ENCODE measurements at regions not wholly inside any gene's neighbourhood (a gene's known extent, or its start where the extent isn't known, plus 50 kb on each side); places are given as distances from the start of the nearest gene placed in this dataset.
"Not testable (repeated sequence)": the region's sequence is repeated elsewhere in the genome, so short reads cannot be mapped to it uniquely, and the experiment has no call there.

GRCh38 chr4:57309658-57310057 is 199.5 kb upstream of the IGFBP7 start:
- Mint-ChIP-seq H3K9me3 (ENCODE audit: low read depth) (no peaks in the 10 kb centered on the region), H3K27me3 (no peaks in the 10 kb centered on the region), H3K27ac (no peak overlapping the region), H3K36me3 (no peaks in the 10 kb centered on the region), H3K4me3 (no peak overlapping the region), H3K4me1 (no peaks in the 10 kb centered on the region)
- DNase-seq (no peak), ATAC-seq (no peak)
- CTCF ChIA-PET, result no interaction called here

DNA sequence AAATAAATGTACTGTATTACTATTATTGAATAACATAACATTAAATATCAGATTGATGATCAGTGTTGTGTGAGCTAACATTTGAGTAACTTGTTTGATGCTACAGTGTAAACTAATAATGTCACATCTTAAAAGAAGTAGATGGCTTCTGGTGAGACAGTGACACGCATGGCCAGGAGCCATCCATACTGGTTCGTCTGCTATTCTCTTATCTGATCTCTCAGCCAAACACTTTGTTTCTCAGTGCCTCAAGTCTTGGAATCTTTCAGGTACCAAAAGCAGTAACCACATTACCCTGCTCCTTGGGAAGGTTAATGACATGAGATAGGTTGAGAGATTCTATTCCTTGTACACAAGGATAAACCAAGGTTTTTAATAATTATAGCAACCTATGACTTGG is 198.1 kb upstream of the IGFBP7 start:
- Mint-ChIP-seq H3K27me3 (no peaks in the 10 kb centered on the region), H3K4me3 (no peak overlapping the region), H3K36me3 (no peaks in the 10 kb centered on the region), H3K4me1 (no peaks in the 10 kb centered on the region), H3K9me3 (ENCODE audit: low read depth) (no peaks in the 10 kb centered on the region), H3K27ac (no peak overlapping the region)
- CTCF ChIA-PET, result no interaction called here
- ATAC-seq (no peak), DNase-seq (no peak)

GRCh38 chr4:57305836-57306235 is 195.7 kb upstream of the IGFBP7 start:
- no peaks in the 10 kb centered on the region for H3K36me3 Mint-ChIP-seq

GRCh38 chr4:57303012-57303751 is 193.0 kb upstream of the IGFBP7 start:
- Mint-ChIP-seq H3K36me3 (no peaks in the 10 kb centered on the region), H3K4me1 (no peaks in the 10 kb centered on the region), H3K4me3 (no peak overlapping the region), H3K27ac (no peak overlapping the region), H3K27me3 (no peaks in the 10 kb centered on the region), H3K9me3 (ENCODE audit: low read depth) (no peaks in the 10 kb centered on the region)
- DNase-seq (no peak), ATAC-seq (no peak)
- CTCF ChIA-PET, result no interaction called here

More at GRCh38 chr4:57305836-57306235, 195.7 kb upstream of the IGFBP7 start:
- Mint-ChIP-seq H3K27me3 (no peaks in the 10 kb centered on the region), H3K4me3 (no peak overlapping the region), H3K9me3 (ENCODE audit: low read depth) (no peaks in the 10 kb centered on the region), H3K4me1 (no peaks in the 10 kb centered on the region), H3K27ac (no peak overlapping the region)
- DNase-seq (no peak), ATAC-seq (no peak)
- CTCF ChIA-PET, result no interaction called here

- ATAC-seq, CTCF ChIA-PET, H3K27ac Mint-ChIP-seq: not testable (repeated sequence)
Measured at GRCh38 chr4:57300300-57300699, 190.1 kb upstream of the IGFBP7 start.

DNA sequence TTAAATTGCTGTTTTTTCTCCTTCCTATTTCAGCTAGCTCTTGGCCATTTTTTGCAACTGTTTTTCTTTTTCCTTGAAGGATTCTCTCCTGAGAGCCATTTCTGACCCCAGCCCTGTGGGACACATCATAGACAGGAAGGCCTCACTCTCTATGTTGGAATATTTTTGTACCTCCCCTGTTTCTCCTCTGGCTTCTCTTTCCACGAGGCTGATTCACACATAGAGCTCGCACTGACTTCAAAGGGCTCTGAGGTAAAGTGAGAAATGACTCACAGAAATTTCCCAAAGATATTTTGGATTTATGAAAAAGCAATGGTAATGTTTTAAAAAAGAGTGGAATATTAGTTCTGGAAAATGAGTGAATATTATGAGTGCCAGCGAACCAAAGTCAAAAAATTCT is 181.7 kb upstream of the IGFBP7 start:
- Mint-ChIP-seq H3K27ac (no peak overlapping the region), H3K4me1 (no peaks in the 10 kb centered on the region), H3K9me3 (ENCODE audit: low read depth) (no peaks in the 10 kb centered on the region), H3K4me3 (no peak overlapping the region), H3K36me3 (no peaks in the 10 kb centered on the region), H3K27me3 (no peaks in the 10 kb centered on the region)
- no peak for ATAC-seq
- CTCF ChIA-PET, result no interaction called here
- DNase-seq, result no peak

More at GRCh38 chr4:57300300-57300699, 190.1 kb upstream of the IGFBP7 start:
- not testable (repeated sequence) for H3K36me3 Mint-ChIP-seq; DNase-seq; H3K4me1 Mint-ChIP-seq; H3K27me3 Mint-ChIP-seq; H3K9me3 Mint-ChIP-seq (ENCODE audit: low read depth); H3K4me3 Mint-ChIP-seq

- no peak for DNase-seq
- Mint-ChIP-seq H3K36me3 (no peaks in the 10 kb centered on the region), H3K9me3 (ENCODE audit: low read depth) (no peaks in the 10 kb centered on the region), H3K4me3 (no peak overlapping the region), H3K27me3 (no peaks in the 10 kb centered on the region), H3K4me1 (no peaks in the 10 kb centered on the region), H3K27ac (no peak overlapping the region)
- CTCF ChIA-PET, result interaction anchor here (0.6 kb wide), 1 partner anchor 1806 kb away, joined by 3 read pairs; no protein-coding TSS in a partner anchor
- no peak for ATAC-seq
Measured at GRCh38 chr4:57287687-57288604, 177.8 kb upstream of the IGFBP7 start.

GRCh38 chr4:57282933-57283310 is 172.7 kb upstream of the IGFBP7 start:
- Mint-ChIP-seq H3K4me3 (no peak overlapping the region), H3K27ac (no peak overlapping the region), H3K9me3 (ENCODE audit: low read depth) (no peaks in the 10 kb centered on the region), H3K4me1 (no peaks in the 10 kb centered on the region), H3K36me3 (no peaks in the 10 kb centered on the region), H3K27me3 (no peaks in the 10 kb centered on the region)
- ATAC-seq (no peak), DNase-seq (no peak)
- CTCF ChIA-PET, result no interaction called here

DNA sequence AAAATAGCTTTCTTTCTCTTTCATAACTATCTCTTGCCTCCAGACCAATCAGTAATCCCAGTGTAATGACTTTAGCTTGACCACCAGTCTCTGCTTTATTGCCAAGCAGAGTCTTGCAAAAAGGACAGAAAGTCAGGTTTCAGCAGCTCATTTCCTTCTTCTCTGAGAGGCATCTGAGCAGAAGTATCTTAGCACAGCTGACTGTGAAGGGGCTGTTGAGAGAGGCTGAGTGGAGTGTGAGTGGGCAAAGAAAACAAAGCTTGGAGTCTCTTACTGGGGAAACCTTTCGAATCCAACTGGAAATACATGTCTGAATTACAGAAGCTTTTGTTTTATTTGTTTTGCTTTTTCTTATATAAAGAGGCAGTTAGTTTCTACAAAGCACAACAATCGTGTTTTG is 170.3 kb upstream of the IGFBP7 start:
- no peak for DNase-seq
- H3K27me3 Mint-ChIP-seq, result no peaks in the 10 kb centered on the region
- no peaks in the 10 kb centered on the region for H3K36me3 Mint-ChIP-seq
- CTCF ChIA-PET, result no interaction called here
- no peaks in the 10 kb centered on the region for H3K4me1 Mint-ChIP-seq
- H3K27ac Mint-ChIP-seq, result no peak overlapping the region
- H3K9me3 Mint-ChIP-seq (ENCODE audit: low read depth), result no peaks in the 10 kb centered on the region
- no peak for ATAC-seq
- no peak overlapping the region for H3K4me3 Mint-ChIP-seq

DNA sequence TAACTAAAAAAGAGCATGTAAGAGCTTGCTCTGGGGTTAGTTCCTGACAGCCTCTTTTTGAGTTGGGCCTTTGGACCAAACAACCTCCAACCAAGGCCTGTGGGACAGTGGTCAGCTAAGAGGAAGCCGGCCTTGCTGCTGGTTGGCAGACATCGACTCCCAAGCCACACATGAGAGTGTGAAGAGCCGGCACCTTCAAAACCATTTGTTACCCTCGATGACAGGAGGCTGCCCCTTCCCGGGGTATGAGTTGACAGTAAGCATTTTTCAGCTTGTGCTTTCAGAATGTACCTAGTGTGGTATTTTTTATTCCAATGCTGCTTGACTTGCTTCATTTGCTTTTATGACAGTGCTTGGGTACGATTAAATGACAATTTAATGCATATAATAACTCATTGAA is 168.6 kb upstream of the IGFBP7 start:
- Mint-ChIP-seq H3K27ac (no peak overlapping the region), H3K36me3 (no peaks in the 10 kb centered on the region), H3K9me3 (ENCODE audit: low read depth) (no peaks in the 10 kb centered on the region), H3K4me3 (no peak overlapping the region), H3K27me3 (no peaks in the 10 kb centered on the region), H3K4me1 (no peaks in the 10 kb centered on the region)
- no peak for ATAC-seq
- no peak for DNase-seq
- CTCF ChIA-PET, result no interaction called here

DNA sequence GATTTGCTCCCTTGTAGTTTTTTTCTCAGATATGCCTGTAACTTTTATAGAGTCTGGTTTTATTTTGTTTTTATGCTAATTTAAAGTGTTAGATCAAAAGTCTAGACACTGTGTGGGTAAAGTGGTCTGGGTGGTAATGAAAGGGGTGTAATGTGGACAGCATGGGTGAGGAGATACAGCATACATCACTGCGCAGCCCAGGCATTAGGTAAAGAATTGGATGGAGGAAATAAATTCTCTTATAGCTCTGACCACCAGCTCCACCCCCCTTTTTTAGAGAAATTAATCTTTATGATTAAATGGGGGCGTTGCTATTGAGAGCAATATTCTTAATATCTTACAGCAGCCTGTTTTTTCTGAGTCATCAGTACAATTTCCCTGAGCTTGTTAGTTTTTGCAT is 163.9 kb upstream of the IGFBP7 start:
- no peak overlapping the region for H3K4me3 Mint-ChIP-seq
- CTCF ChIA-PET, result no interaction called here
- no peaks in the 10 kb centered on the region for H3K9me3 Mint-ChIP-seq (ENCODE audit: low read depth)
- H3K36me3 Mint-ChIP-seq, result no peaks in the 10 kb centered on the region
- ATAC-seq (no peak), DNase-seq (no peak)
- H3K27me3 Mint-ChIP-seq, result no peaks in the 10 kb centered on the region
- no peaks in the 10 kb centered on the region for H3K4me1 Mint-ChIP-seq
- no peak overlapping the region for H3K27ac Mint-ChIP-seq

DNA sequence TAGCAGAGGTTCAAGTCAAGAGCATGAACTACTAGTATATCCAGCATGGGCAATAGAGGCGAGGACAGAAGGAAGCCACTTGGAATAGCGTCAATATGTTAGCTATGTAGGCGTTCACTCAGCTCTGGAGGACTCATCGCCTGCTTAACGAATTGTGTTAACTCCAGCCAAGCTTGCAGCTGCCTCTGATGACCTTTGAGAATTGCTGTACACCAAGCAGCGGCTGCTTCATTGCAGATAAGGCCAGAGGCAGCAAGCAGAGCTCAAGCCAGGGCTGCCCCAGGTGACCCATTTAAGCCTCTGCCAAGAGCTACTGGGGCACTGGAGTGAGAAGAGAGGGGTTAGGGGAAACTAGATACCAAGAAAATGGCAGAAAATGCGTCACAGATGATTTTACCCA is 160.2 kb upstream of the IGFBP7 start:
- Mint-ChIP-seq H3K27ac (no peak overlapping the region), H3K27me3 (no peaks in the 10 kb centered on the region), H3K36me3 (no peaks in the 10 kb centered on the region), H3K9me3 (ENCODE audit: low read depth) (no peaks in the 10 kb centered on the region), H3K4me3 (no peak overlapping the region), H3K4me1 (no peaks in the 10 kb centered on the region)
- CTCF ChIA-PET, result no interaction called here
- no peak for DNase-seq
- ATAC-seq, result no peak

DNA sequence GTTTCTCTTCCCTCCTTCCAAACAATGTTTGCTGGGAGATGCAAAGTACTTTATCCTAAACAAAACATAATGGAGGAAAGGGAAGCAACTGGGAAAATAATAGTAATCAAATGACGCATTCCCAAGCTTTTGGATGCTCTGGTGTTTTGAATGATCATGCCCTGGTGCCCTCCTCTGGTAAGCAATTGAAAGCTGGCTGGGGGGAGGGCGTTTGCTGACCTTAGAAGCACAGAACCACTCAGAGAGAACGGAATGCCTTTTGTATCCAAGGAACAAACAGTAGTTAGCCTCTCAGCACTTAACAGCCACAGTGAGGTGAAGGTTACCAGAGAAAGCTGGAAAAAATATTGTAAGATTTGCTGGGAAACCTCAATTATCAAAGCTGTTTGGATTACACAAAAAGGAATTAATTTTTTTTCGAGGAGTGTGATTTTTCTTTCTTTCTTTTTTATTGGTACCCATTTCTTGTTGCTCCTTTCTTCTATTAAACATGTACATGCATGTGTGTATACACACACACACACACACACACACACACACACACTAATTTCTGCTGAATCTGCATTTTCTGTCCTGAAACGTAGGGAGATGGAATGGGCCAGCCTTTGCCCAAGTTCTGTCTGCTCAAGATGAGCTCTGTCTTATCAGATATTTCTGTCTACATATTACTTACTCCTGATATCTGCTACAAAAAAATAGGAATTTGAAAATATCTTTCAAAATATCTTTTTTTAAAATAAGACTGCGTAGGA is 155.8 kb upstream of the IGFBP7 start:
- DNase-seq (no peak), ATAC-seq (no peak)
- no peaks in the 10 kb centered on the region for H3K4me1 Mint-ChIP-seq
- H3K4me3 Mint-ChIP-seq, result no peak overlapping the region
- CTCF ChIA-PET, result no interaction called here
- no peaks in the 10 kb centered on the region for H3K27me3 Mint-ChIP-seq
- no peaks in the 10 kb centered on the region for H3K36me3 Mint-ChIP-seq
- no peak overlapping the region for H3K27ac Mint-ChIP-seq
- no peaks in the 10 kb centered on the region for H3K9me3 Mint-ChIP-seq (ENCODE audit: low read depth)

DNA sequence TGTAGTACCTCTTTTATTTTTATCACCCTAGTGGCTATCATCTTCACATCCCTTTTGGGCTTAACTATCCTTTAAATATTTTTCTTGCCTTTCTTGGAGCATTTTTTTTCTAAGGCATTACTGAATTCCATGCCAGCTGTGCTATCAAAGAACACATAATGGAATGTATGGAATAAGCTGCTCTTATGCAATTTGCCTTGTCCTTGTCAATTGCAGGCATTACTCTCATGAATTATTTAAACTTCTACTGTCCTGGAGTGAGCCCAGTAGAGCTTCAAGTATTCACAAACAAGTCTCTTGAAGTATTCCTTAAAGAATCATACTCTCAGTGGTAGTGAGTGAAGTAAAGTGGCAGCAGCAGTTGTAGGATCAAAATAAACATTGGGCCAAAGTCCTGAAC is 144.6 kb upstream of the IGFBP7 start:
- no peaks in the 10 kb centered on the region for H3K4me1 Mint-ChIP-seq
- ATAC-seq, result no peak
- CTCF ChIA-PET, result no interaction called here
- no peaks in the 10 kb centered on the region for H3K27me3 Mint-ChIP-seq
- H3K4me3 Mint-ChIP-seq, result no peak overlapping the region
- no peak for DNase-seq
- H3K9me3 Mint-ChIP-seq (ENCODE audit: low read depth), result no peaks in the 10 kb centered on the region
- no peaks in the 10 kb centered on the region for H3K36me3 Mint-ChIP-seq
- H3K27ac Mint-ChIP-seq, result no peak overlapping the region
